ENCODE measurements at regions not wholly inside any gene's neighbourhood (a gene's known extent, or its start where the extent isn't known, plus 50 kb on each side); places are given as distances from the start of the nearest gene placed in this dataset.

DNA sequence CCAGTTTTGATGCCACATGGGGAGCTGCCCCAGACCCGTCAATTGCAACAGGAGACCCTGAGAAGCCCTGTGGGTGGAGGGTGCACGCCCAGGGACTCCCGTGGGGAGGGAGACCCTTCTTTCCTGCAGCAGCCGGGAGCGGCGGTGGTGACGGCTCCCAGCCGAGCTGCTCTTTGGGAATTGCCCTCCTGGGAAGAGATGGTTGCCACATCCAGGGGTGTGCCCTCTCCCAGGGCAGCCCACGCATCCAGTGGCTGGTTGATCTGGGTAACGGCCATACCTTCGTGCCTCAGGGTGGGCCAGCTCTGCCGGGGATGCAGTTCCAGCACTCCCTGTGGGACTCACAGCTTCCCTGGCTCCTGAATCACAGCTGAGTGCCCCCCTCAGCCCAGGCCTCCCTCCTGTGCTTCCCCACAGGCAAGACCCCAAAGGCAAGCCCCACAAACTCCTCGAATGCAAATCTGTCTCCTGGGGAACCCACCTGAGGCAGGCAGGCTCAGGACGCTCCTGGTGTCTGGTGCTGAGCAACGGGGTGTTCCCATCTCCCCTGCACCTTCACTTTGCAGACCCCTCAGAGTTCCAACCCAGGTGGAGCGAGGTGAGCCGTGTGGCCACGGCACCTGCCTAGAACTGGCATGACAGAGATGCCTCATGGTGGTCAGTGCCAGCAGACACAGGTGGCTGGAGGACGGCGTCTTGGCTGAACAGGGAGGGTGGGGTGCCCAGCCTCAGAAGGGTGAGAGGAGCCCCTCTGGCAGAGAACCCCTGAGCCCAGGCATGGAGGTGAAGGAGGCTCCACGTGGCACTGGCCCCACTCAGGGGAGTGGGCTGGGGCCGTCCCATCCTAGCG lies 1027.4 kb downstream of the BRD1 start:
- Mint-ChIP-seq H3K9me3 (peaks cover 61% of the 10 kb centered on the region), H3K36me3 (ENCODE audit: low read depth) (no peaks in the 10 kb centered on the region; the same call in 1 of the 2 replicates), H3K4me3 (no peak overlapping the region), H3K27me3 (ENCODE audit: insufficient read depth) (no peaks in the 10 kb centered on the region), H3K4me1 (ENCODE audit: low read depth) (no peaks in the 10 kb centered on the region), H3K27ac (no peak overlapping the region)
- TF ChIP-seq, protein P1, sequence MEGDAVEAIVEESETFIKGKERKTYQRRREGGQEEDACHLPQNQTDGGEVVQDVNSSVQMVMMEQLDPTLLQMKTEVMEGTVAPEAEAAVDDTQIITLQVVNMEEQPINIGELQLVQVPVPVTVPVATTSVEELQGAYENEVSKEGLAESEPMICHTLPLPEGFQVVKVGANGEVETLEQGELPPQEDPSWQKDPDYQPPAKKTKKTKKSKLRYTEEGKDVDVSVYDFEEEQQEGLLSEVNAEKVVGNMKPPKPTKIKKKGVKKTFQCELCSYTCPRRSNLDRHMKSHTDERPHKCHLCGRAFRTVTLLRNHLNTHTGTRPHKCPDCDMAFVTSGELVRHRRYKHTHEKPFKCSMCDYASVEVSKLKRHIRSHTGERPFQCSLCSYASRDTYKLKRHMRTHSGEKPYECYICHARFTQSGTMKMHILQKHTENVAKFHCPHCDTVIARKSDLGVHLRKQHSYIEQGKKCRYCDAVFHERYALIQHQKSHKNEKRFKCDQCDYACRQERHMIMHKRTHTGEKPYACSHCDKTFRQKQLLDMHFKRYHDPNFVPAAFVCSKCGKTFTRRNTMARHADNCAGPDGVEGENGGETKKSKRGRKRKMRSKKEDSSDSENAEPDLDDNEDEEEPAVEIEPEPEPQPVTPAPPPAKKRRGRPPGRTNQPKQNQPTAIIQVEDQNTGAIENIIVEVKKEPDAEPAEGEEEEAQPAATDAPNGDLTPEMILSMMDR (IDR thresholded peaks at IDR 0.05) = no peak
- DNase-seq = no peak

DNA sequence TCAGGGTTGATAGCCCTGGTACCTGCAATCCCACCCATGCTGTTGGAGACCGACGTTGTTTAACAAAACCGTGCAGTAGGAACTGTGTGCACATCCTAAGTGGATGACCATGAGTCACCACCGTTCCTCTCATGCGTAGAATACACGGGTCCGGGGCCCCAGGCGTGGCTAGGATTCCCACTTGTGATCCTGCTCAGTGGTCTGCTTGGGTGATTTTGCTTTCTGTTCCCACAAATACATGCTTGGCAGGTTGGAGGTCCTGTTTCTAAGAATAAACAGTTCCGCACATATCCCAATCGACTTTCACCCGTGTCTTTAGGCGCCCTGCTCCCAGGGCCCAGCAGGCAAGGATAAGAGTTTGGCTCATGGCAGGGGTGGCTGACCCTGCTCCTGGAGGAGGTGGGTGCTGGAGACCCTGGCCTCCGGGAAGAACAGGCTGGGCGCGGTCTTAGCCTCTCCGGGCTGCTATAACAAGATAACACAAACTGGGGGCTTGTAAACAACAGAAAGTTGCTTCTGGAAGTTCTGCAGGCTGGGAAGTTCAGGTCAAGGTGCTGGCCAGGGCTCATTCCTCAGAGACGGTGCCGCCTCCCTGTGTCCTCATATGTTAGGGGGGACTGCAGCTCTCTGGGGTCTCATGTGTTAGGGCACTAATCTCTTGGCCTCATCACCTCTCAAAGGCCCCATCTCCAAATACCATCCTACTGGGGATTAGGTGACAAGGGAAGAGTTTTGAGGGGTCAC lies 1028.3 kb downstream of the BRD1 start:
- Mint-ChIP-seq H3K4me1 (ENCODE audit: low read depth) (no peaks in the 10 kb centered on the region), H3K4me3 (no peak overlapping the region), H3K9me3 (peaks cover 66% of the 10 kb centered on the region), H3K27me3 (ENCODE audit: insufficient read depth) (no peaks in the 10 kb centered on the region), H3K36me3 (ENCODE audit: low read depth) (peaks cover 3% of the 10 kb centered on the region; the same call in 1 of the 2 replicates), H3K27ac (no peak overlapping the region)
- no peak for DNase-seq
- TF ChIP-seq, protein P1 (IDR thresholded peaks at IDR 0.05) = no peak

DNA sequence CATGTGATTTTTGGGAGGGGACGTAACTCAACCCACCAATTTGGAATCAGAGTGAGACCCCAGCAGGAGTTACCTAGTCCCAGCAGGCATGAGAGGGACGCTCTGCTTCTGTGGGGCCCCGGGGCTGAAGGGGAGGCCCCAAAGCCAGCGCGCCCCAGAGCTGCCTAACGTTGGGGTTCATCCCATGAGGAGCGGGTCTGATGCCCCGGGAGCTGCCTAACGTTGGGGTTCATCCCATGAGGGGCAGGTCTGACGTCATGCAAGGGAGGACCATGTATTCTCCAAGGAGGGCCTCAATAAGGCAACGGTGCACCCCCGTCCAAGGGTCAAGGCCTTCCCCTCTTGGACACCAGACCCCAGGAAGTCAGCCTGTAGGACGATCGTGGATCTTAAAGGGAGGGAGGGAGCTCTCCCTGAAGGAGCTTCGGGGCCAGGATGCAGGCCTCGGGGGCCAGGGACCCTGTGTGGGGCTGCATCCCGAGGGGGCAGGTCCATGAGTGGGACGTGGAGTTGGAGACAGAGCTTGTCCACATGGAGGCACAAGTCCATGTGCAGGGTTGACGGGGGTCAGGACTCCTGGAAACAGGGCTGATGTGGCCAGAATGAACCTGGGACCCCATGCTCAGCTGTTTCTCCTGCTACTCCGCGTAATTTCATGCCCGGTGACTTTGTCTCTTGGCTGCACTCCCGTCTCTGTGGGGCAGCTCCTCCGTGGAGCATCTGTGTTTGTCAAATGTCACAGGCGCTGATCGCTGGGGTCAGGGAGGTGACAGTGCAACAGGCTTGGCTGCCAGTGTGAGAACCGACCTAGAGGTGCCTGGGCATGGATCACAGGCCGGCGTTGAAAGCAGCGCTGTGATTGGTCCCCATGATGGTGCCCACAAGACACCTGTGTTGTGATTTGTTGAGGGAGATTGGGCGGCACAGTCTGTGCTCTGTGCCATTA lies 1029.1 kb downstream of the BRD1 start:
- TF ChIP-seq, protein P1 (IDR thresholded peaks at IDR 0.05) = no peak
- Mint-ChIP-seq H3K36me3 (ENCODE audit: low read depth) (peaks cover 10% of the 10 kb centered on the region; the same call in 1 of the 2 replicates), H3K27ac (no peak overlapping the region), H3K9me3 (peaks cover 69% of the 10 kb centered on the region), H3K27me3 (ENCODE audit: insufficient read depth) (no peaks in the 10 kb centered on the region), H3K4me3 (no peak overlapping the region), H3K4me1 (ENCODE audit: low read depth) (no peaks in the 10 kb centered on the region)
- no peak for DNase-seq

GRCh38 chr22:48797731-48798130 lies 1029.9 kb downstream of the BRD1 start:
- H3K9me3 Mint-ChIP-seq = peaks cover 69% of the 10 kb centered on the region
- H3K27me3 Mint-ChIP-seq (ENCODE audit: insufficient read depth) = no peaks in the 10 kb centered on the region
- no peak for DNase-seq
- H3K4me1 Mint-ChIP-seq (ENCODE audit: low read depth) = no peaks in the 10 kb centered on the region
- H3K36me3 Mint-ChIP-seq (ENCODE audit: low read depth) = peaks cover 10% of the 10 kb centered on the region; the same call in 1 of the 2 replicates
- TF ChIP-seq, protein P1 (IDR thresholded peaks at IDR 0.05) = no peak
- no peak overlapping the region for H3K4me3 Mint-ChIP-seq
- no peak overlapping the region for H3K27ac Mint-ChIP-seq
